HG02973 (cell line): ENCODE measurements at regions not wholly inside any gene's neighbourhood (a gene's known extent, or its start where the extent isn't known, plus 50 kb on each side); places are given as distances from the start of the nearest gene placed in this dataset.

Experiments
- ATAC-seq: cut with Tn5 transposase; IDR thresholded peaks from one replicate; pipeline ENCODE4 v1.9.1; 2021; ENCODE audit warnings: moderate library complexity; ENCODE audit not compliant: unreplicated experiment

DNA sequence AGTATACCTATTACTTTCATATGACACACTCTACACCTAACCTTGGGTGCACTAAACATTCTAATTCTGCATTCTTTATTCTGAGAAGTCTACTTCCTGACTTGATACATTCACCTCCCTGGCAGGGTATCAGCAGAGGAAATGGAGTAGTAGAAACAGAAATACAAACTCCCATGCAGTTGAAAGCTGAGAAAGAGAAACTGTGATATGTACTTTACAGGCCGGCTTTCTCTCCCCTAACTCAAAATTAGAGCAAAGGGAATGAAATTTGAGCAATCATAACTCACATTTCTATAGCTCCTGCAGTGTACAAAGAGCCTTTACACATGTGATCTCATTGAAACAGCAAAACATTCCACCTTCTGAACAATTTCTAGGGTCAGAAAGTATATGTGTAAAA, 135.5 kb upstream of the COL8A1 start:
- ATAC-seq = no peak

DNA sequence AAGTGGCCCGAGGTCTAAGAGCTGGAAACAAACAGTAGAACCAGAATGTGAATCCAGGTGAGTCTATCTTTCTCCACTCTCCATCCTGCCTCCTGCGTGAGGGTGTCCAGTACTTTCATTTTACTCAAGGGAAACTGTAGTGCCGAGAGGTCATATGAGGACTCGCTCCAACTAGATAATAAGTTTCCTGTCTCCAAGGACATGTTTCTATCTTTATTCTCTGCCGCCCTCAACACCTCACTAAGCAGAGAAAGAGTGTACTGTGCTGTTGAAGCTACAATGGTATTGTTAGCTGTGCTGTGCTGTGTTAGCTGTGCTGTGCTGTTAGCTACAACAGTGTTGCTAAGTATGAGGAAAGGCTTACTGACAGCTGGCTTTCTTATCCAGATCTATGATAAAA, 137.9 kb upstream of the COL8A1 start:
- ATAC-seq = no peak

DNA sequence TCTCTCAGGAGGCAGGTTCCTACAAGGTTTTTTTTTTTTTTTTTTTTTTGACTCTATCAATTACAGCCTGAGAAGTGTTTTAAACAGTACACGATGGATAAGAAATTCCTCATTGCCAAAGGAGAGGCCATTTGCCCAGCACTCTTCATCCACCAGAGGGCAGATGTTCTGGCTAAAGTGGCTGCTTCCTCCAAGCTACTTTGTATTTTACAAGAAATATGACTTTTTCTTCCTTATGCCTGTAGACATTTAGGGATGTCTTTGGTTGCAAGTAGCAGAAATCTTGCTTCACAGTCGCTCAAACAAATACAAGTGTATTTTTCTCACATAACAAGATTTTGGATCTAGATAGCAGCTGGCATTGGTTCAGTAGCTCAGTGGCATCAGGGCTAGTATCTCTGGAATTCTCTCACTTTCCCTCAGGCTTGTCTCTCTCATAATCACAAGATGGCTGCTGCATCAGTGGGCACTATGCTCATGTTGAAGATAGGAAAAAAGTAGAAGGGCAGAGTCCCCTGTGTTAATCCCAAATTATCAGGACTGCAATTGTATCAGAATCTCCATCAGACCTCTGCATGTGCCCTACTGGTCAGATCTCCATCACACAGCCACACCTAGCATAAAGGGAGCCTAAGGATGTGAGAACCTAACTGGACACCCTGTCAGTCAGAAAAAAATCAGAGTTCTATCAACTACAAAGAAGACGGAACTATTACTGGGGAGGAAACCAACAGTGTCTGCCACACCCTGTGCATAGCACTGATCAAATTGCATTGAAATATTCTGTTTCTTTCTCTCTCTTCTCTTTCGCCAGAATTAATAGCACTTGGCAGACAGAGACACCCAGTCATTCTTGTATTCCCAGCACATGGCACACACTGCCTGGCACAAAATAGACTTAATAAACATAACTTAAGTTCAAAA, 138.9 kb upstream of the COL8A1 start:
- peak; percentile 55 for ATAC-seq

DNA sequence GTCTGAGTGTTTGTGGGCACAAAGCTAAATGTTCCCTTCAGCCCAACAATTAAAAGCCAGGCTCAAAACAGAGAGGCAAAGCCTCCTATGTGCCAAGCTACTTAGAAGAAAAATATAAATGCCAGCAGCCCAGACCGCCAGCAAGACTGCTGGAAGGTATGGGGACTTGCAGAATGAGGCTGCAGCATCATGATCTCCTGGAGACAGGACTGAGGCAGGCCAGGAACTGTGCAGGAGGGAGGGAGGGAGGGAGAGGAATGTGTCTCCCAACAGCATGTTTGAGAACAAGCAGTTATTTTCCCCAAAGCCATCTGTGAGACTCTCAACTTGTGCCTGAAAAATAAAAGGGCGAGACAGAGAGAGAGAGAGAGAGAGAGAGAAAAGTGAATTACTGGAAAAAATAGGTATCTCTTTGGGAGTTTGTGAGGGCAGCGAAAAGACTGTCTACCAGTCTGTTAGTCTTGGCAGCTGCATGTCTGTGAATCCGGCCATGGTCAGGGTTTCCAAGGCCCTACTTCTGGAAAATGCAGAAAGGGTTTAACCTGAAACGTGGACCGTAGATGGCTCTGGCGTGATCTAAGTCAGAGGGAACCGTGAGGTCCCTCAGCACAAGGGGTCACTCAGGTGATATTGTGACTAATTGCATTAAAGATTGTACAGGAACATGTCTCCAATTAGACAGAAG, 139.7 kb upstream of the COL8A1 start:
- ATAC-seq = no peak

DNA sequence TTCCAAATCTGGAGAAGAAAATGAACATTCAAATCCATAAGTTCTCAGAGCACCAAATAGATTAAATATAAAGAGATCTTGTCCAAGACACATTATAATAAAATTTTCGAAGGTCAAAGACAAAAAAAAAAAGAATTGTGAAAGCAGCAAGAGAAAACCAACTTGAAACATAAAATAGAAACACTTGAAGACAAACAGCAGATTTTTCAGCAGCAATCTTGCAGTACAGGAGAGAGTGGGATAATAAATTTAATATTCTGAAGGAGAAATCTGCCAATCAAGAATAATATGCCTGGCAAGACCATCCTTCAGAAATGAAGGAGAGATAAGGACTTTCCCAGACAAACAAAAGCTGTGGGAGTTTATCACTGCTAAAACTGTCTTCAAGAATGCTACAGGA, 150.5 kb upstream of the COL8A1 start:
- no peak for ATAC-seq

DNA sequence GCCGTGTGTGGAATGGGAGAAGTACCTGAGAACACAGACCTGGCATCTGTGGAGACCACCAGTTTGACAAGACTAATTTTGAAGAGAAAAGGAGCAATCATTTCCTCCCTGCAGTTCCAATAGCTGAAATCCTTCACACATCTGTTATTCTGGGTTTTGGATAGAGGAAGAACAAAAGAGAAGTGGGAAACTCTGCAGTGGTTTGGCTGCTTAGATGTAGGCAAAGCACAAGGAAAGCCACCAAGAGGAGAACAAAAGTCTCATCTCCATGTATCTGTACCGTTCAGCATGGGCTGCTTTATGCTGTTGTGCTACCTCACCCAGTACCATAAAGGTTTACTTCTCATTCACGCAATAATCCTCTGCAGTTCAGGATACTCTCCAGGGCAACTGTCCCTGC, 153.1 kb upstream of the COL8A1 start:
- ATAC-seq = no peak

DNA sequence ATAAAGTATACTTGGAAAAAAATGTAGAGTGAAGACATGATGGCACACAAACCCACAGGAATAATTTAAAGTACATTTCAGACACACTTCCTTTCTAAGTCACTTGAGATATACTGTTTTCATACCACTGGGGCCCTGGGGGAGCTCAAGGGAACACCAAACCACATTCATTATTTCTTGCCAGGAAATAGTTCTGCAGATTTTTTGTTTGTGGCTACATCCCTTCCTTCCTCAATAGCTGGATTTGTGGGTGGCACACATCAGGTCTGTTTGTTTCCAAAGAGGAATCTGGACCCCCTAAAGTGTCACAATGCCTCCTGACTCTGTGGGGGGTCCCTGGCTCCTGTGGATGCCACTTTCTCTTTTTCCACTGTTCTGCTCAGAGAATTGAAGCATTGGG, 153.5 kb upstream of the COL8A1 start:
- no peak for ATAC-seq

DNA sequence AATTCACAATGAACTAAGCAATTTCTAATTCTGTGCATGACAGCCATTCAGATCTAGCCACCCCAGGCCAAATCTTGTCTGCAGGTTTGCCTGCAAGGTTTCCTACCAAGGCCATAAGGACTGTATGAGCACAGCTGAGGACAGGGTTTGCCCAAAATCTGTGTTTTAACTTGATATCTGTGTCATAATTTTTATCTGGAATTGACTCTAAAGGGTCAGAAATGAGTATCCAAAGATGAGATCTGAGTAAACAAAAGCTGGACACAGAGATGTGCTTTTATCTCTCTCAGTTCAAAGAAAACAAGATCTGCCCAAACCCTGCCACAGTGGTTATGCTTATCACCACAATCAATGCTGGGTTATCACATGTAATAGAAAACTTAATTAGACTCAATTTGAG, 154.6 kb upstream of the COL8A1 start:
- ATAC-seq = no peak

DNA sequence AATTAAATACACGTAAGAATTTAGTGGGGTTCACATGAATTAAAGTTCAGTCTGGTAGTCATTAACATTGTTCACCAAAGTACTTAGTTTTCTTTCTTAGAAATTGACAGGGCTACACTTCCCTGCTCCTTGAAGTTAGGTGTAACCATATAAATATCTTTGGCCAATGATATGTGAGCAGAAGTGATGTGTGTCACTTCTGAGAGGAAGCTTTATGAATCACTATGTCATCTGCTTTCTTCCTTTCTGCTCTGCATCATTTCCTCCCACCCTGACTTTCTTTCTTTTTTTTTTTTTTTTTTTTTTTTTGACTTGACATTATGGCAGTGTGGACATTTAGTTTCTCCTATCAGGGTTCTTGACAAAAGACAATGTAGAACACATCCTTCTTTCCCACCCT, 156.2 kb upstream of the COL8A1 start:
- no peak for ATAC-seq

DNA sequence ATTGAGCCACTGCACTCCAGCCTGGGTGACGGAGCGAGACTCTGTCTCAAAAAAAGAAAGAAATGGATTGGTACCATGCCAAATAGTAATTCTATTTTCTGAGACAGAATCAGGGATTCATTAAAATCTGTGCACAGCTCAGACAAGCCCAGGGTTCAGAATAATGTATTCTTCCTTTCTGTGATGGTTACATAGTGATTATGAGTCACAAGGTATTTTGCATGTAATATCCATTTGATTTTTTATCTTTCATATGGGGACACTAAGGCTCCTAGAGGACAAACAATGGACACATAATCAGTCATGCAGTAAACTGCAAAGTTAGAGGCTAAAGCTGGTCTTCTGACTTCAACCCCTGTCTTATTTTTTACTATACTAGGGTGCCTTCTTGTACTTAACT, 156.8 kb upstream of the COL8A1 start:
- no peak for ATAC-seq

DNA sequence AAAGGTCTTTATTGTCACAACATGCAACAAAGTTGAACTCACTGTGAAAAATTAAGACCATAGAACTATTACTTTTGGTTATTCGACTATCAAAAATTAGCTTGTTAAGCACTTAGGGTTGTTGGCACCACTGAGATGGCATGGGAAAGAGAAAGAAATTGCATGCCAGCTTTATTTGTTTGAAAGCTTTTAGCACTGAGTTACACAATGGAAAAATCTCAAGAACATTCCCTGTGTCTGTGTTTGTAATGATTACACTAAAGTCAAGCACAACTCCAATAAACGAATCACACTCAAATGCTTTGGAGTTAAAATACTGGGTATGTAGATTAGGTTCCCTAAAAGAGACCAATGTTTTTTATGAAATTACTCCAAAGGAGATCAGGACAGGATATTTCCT, 158.6 kb upstream of the COL8A1 start:
- ATAC-seq = no peak

DNA sequence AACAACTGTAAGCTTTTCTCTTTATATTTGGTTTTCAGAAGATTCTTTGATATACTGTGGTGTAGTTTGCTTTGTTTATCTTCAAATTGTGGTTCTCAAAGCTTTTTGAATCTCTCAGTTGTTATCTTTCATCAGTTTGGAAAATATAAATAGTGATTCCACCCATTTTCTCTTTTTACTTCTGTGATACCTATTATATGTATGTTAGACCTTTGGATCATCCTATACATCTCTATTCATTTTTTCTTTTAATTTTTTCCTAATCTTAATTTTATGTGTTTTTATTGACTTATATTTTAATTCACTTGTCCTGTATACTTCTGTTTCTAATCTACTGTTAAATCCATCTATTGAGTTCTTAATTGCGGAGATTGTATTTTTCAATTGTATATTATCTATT, 160.7 kb upstream of the COL8A1 start:
- no peak for ATAC-seq

DNA sequence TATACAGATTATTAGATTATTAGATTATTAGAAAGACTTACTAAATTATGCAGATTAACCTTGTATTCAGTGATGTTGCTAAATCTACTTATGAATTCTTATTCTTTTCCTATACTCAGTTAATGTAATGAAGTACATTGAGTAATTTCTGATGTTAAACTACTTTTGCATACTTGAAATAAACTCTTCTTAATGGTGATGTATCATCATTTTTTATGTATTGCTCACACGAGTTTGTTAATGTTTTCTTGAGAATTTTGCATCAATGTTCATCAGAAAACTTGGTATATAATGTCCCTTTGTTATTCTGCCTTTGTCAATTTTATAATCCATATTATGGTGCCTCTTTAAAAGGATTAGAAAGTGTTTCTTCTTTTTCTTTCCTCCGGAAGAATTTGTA, 163.2 kb upstream of the COL8A1 start:
- no peak for ATAC-seq

DNA sequence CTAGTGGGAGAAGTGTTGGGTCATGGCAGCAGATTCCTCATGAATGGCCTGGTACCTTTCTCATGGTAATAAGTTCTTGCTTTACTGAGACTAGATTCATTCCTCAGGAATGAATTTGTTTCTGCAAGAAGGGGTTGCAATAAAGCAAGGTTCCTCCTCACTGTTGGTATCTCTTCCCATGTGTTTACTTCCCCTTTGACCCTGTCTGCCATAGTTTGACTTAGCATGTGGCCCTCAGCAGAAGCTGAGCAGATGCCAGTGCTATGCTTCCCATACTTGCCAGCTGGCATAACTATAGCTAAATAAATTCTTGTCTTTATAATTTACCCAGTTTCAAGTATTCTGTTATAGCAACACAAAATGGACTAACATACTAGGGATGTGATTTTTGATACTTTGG, 163.6 kb upstream of the COL8A1 start:
- no peak for ATAC-seq

DNA sequence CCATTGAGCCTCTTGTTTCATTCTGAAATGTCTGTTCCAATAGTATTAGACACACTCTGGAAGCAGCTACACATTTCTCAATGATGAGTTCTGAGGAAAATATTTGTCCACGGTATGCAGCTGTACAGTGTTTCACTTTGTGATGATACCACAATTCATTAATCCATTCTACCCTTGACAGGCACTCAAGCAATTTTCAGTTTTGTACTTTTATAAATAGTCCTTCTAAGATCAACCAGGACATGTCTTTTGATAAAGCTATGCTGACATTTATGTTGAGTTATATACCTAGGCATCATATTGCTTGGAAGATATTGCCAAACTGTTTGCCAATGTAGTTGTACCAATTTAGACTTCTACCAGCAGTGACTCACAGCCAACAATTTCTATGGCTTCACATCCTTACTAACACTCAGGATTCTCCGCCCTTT, 165.1 kb upstream of the COL8A1 start:
- ATAC-seq = no peak

DNA sequence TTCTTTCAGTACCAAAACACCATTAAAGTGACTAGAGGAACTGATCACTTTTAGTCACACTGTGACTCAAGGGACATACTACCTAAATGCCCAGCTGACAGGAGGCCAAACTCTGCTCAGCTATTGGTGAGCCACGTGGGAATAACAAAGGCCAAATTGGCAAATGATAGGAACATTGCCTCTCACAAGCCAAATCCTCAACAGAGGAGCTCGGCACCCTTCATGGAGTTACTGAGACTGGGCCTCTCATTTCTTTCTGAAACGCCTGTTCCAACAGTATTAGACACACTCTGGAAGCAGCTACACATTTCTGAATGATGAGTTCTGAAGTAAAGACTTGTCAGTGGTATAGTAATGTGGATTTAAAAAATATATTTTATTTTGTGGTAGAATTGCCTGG, 166.0 kb upstream of the COL8A1 start:
- ATAC-seq = no peak

DNA sequence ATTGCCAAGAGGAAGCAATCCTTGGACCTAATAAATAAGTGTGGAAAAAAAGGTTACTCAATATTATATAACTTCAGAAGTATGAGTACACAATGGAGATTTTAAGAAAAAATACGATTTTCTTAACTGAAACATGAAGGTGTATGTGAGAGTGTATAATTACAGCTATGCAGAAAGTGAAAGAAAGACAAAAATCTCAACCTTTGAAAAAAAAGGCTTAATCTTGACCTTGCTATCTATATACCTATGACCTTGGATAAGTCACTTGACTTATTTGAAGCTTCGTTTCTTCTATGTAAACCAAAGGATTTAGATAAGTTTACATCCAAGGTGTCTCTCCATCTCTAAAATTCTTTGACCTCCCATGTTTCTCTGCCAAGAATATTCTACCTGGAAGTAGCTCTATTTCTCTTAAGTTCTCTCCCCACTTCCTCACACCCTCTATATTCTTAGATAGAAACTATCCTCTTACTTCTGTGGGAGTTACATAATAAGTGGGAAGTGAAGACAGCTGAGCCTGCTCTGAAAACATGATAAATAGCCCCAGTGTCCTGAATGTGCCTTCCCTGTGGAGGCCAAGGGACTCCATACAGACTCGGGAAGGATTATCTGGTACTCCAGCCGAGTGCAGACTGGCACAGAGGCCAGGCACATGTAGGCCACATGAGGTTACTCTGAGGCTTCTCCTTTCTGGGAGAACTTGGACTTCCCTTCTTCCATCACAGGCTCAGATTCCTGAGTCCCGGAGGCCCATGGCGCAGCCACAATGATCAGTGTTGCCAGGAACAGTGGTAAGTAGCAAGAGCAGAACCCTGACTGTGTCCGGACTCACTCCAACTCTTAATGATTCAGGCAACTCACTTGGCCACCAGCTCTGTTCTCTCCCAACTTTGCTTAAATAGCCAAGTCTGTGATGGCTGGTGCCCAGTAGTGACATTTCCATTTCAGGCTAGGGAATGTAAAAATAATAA, 166.8 kb upstream of the COL8A1 start:
- no peak for ATAC-seq

DNA sequence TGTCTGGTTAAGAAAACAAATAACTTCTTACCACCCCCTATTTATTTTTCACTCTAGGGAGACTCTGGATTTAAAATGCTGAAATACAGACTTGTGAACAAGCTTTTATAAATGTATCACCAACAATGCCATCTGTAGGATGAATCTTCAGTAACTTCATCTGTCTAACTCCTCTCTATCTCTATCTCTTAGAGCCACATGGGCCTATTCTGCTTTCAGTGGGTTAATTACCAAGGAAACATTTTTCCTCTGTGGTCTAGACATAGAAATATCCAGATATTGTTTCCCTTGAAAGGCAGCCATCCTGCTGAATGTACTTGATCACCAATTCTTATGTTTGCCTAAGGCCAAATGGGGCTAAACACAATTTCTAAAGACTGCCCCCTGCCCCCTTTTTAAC, 167.6 kb upstream of the COL8A1 start:
- no peak for ATAC-seq

DNA sequence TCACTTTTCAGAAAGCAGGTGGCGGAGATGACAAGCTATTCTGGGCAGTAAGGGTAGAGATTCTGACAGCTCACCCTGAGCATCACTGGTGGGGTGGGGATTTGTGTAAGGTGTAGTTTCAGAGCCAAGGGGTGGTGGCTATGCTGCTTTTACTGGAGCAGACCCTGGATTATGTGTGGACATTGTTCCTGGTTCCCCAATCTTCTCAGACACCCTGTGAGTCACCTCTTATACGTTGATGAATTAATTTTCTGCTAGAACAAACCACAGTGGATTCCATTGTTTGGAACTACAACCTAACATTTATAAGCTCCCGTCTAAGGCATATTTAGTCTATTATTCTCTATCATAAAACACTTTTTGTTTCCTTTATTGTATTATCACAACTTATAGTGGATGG, 169.5 kb upstream of the COL8A1 start:
- ATAC-seq = no peak

DNA sequence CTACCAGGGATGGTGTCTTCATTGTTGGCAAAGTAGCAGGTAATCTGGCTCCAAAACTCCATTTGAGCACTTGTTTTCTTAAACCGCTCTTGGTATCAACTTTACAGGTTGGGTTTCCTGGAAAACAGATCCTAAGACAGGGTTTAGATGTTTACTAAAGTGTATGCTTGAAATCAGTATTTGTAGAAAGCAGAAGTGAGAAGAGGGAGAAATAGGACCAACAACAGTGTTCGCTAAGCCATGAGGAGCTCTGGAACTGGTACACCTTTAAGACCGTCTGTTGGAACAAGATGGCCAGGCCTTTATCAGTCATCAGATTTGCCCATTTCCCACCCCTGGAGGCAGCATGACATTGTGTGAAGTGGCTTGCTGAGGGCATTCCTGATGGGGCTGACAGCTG, 171.0 kb upstream of the COL8A1 start:
- ATAC-seq = no peak

DNA sequence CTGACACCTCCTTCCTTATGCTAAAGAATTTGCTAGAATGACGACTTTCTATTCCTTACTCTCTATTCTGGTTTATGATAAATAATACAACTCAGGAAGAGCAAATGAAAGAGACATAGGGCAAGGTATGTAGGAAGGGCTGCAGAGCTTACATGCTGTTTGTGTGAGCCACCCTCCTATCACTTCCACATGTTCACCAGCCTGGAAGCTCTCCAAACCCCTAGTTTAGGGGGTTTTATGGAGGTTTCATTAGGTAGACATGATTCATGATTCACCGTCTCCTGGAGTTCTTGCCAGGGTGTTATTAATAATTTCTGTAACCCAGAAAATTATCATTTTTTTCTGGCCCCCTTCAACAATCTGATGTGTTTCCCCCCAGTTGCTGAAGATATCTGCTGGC, 172.1 kb upstream of the COL8A1 start:
- ATAC-seq = no peak
